SK-N-SH treated with all-trans-retinoic acid at 6 μM for 48 hours (cell line): ENCODE measurements at regions not wholly inside any gene's neighbourhood (a gene's known extent, or its start where the extent isn't known, plus 50 kb on each side); places are given as distances from the start of the nearest gene placed in this dataset.

ENCODE experiments used
- GLIS3 ChIP-seq: fragments of 250-450 bp; sonication (Bioruptor Pico); IDR thresholded peaks from 2 replicates; pipeline ENCODE4 v1.5.0; 2020; ENCODE audit warnings: mild to moderate bottlenecking, moderate library complexity
- ISL1 ChIP-seq: fragments of 250-450 bp; sonication (Bioruptor Pico); IDR thresholded peaks from 2 replicates; pipeline ENCODE4 v2.1.2; 2022; ENCODE audit warnings: mild to moderate bottlenecking, moderate library complexity
- PPARA ChIP-seq: fragments of 250-450 bp; sonication (Bioruptor Pico); IDR thresholded peaks from 2 replicates; pipeline ENCODE4 v1.5.0; 2020; ENCODE audit warnings: mild to moderate bottlenecking, borderline replicate concordance
- RARB ChIP-seq: fragments of 250-450 bp; sonication (Bioruptor Pico); IDR thresholded peaks from 2 replicates; pipeline ENCODE4 v1.8.0; 2021; ENCODE audit warnings: mild to moderate bottlenecking, moderate library complexity
- SNAI2 ChIP-seq: fragments of 250-450 bp; sonication (Bioruptor Pico); IDR thresholded peaks from 2 replicates; pipeline ENCODE4 v1.5.0; 2020; ENCODE audit warnings: mild to moderate bottlenecking, moderate library complexity
- TCF4 ChIP-seq: fragments of 250-450 bp; sonication (Bioruptor Pico); IDR thresholded peaks from 2 replicates; pipeline ENCODE4 v1.8.0; 2021; ENCODE audit warnings: mild to moderate bottlenecking, moderate library complexity, borderline replicate concordance
- ZFP3 ChIP-seq: fragments of 250-450 bp; sonication (Bioruptor Pico); IDR thresholded peaks from 2 replicates; pipeline ENCODE4 v1.5.0; 2020; ENCODE audit warnings: mild to moderate bottlenecking, moderate library complexity
- ZFP30 ChIP-seq: fragments of 450-650 bp; formaldehyde crosslinking; IDR thresholded peaks from 2 replicates; pipeline ENCODE4 v1.5.0; 2022; ENCODE audit warnings: mild to moderate bottlenecking, moderate library complexity
- ZNF565 ChIP-seq: fragments of 450-650 bp; formaldehyde crosslinking; conservative IDR thresholded peaks from 2 replicates; pipeline ENCODE4 v1.5.0; 2020; ENCODE audit warnings: low read depth, mild to moderate bottlenecking, moderate library complexity
- TF ChIP-seq, protein P1 (sequence below): fragments of 250-450 bp; sonication (Bioruptor Pico); IDR thresholded peaks from 2 replicates; pipeline ENCODE4 v1.8.0; 2020; ENCODE audit warnings: mild to moderate bottlenecking, moderate library complexity, borderline replicate concordance
- TF ChIP-seq, protein P2 (sequence below): fragments of 250-450 bp; sonication (Bioruptor Pico); IDR thresholded peaks from 2 replicates; pipeline ENCODE4 v1.5.1; 2021; ENCODE audit warnings: mild to moderate bottlenecking, moderate library complexity

- TF ChIP-seq SNAI2 (CRISPR knock-in tag) (no peak), RARB (CRISPR knock-in tag) (no peak), GLIS3 (no peak), TCF4 (CRISPR knock-in tag) (no peak), PPARA (CRISPR knock-in tag) (no peak), ZFP30 (no peak), ZNF565 (CRISPR knock-in tag) (no peak), ISL1 (CRISPR knock-in tag) (no peak), ZFP3 (no peak)
- TF ChIP-seq, protein P1, sequence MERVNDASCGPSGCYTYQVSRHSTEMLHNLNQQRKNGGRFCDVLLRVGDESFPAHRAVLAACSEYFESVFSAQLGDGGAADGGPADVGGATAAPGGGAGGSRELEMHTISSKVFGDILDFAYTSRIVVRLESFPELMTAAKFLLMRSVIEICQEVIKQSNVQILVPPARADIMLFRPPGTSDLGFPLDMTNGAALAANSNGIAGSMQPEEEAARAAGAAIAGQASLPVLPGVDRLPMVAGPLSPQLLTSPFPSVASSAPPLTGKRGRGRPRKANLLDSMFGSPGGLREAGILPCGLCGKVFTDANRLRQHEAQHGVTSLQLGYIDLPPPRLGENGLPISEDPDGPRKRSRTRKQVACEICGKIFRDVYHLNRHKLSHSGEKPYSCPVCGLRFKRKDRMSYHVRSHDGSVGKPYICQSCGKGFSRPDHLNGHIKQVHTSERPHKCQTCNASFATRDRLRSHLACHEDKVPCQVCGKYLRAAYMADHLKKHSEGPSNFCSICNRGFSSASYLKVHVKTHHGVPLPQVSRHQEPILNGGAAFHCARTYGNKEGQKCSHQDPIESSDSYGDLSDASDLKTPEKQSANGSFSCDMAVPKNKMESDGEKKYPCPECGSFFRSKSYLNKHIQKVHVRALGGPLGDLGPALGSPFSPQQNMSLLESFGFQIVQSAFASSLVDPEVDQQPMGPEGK (CRISPR knock-in tag), result no peak
- TF ChIP-seq, protein P2, sequence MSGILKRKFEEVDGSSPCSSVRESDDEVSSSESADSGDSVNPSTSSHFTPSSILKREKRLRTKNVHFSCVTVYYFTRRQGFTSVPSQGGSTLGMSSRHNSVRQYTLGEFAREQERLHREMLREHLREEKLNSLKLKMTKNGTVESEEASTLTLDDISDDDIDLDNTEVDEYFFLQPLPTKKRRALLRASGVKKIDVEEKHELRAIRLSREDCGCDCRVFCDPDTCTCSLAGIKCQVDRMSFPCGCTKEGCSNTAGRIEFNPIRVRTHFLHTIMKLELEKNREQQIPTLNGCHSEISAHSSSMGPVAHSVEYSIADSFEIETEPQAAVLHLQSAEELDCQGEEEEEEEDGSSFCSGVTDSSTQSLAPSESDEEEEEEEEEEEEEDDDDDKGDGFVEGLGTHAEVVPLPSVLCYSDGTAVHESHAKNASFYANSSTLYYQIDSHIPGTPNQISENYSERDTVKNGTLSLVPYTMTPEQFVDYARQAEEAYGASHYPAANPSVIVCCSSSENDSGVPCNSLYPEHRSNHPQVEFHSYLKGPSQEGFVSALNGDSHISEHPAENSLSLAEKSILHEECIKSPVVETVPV, result no peak
These were observed 518.9 kb downstream of the BCKDHB start for GRCh38 chr6:80625405-80625804.
